HG02588 (cell line): ENCODE measurements at regions not wholly inside any gene's neighbourhood (a gene's known extent, or its start where the extent isn't known, plus 50 kb on each side); places are given as distances from the start of the nearest gene placed in this dataset.

Experiments used
- ATAC-seq: cut with Tn5 transposase; IDR thresholded peaks from one replicate; pipeline ENCODE4 v1.9.1; 2021; ENCODE audit warnings: mild to moderate bottlenecking, moderate library complexity; ENCODE audit not compliant: unreplicated experiment

DNA sequence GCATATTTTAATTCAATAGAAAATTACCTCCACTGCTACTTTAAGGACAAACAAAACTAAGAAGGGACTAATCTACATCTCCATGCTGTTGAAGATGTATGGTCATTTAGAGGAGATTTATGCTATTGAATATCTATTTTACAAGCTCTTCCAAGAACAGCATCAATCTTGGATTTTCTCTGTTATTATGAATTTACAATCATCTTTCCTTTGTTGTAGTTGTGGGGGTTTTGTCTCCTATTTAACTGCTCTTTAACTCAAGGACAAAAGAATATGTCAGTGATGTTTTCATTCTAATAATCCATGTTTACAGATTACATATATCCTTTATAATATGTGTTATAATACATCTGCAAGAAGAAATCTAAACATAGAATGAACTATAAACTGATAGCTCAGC is 907.8 kb downstream of the ROBO2 start:
- no peak for ATAC-seq

GRCh38 chr3:77967621-77968020 is 927.7 kb downstream of the ROBO2 start:
- ATAC-seq = no peak

- ATAC-seq = no peak
Observed at GRCh38 chr3:77976079-77976478, 936.2 kb downstream of the ROBO2 start.

GRCh38 chr3:78003090-78003489 is 963.2 kb downstream of the ROBO2 start:
- no peak for ATAC-seq

GRCh38 chr3:78004571-78004970 is 964.7 kb downstream of the ROBO2 start:
- ATAC-seq = no peak

GRCh38 chr3:78013653-78014052 is 973.8 kb downstream of the ROBO2 start:
- no peak for ATAC-seq

- no peak for ATAC-seq
Observed at GRCh38 chr3:78015856-78016255, 976.0 kb downstream of the ROBO2 start.

- ATAC-seq = no peak
Observed at GRCh38 chr3:78021710-78022109, 981.8 kb downstream of the ROBO2 start.

DNA sequence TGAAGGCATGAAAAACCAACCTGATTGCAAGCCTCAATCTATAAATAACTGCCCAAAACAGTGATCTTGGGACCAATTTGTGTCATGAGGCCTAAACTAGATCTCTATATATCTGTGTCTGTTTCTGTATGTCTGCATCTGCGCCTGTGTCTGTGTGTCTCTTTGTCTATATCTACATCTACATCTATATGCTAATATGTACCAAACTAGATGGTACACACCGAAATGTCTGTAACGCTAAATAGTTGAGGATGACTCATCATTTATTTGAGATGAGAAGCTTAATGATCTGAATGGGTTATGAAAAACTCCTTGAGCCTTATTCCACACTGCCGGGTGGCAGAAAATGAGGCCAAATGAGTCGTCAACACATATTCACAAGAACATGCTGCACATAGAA is 982.3 kb downstream of the ROBO2 start:
- ATAC-seq = no peak

- no peak for ATAC-seq
Observed at GRCh38 chr3:78023257-78023656, 983.4 kb downstream of the ROBO2 start.

DNA sequence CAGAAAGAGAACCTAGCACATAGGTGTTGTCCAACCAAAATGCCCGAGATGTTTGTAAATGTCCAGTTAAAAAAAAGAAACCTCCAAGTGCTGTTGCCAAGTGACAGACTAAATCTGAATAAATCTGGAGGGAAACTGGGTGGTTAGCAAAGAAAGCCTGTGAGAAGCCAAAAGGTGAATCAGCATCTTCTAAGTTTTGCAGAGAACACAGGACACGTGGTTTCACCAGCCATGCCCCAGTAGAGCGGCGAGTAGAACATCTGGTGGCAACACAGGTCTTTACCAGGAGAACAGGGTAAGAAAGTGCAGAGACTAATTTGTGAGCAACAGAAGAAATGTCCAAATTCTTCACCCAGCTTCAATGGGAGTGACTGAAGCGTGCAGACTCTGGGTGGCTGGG is 986.0 kb downstream of the ROBO2 start:
- ATAC-seq = no peak

- ATAC-seq = no peak
Observed at GRCh38 chr3:78026318-78026828, 986.5 kb downstream of the ROBO2 start.

- ATAC-seq = no peak
Observed at GRCh38 chr3:78029775-78030174, 989.9 kb downstream of the ROBO2 start.

GRCh38 chr3:78035131-78035641 is 995.3 kb downstream of the ROBO2 start:
- ATAC-seq = no peak

- no peak for ATAC-seq
Observed at GRCh38 chr3:78041486-78041885, 1001.6 kb downstream of the ROBO2 start.

GRCh38 chr3:78046566-78046965 is 1006.7 kb downstream of the ROBO2 start:
- no peak for ATAC-seq

GRCh38 chr3:78048698-78049097 is 1008.8 kb downstream of the ROBO2 start:
- no peak for ATAC-seq

GRCh38 chr3:78049521-78049920 is 1009.6 kb downstream of the ROBO2 start:
- ATAC-seq = no peak

DNA sequence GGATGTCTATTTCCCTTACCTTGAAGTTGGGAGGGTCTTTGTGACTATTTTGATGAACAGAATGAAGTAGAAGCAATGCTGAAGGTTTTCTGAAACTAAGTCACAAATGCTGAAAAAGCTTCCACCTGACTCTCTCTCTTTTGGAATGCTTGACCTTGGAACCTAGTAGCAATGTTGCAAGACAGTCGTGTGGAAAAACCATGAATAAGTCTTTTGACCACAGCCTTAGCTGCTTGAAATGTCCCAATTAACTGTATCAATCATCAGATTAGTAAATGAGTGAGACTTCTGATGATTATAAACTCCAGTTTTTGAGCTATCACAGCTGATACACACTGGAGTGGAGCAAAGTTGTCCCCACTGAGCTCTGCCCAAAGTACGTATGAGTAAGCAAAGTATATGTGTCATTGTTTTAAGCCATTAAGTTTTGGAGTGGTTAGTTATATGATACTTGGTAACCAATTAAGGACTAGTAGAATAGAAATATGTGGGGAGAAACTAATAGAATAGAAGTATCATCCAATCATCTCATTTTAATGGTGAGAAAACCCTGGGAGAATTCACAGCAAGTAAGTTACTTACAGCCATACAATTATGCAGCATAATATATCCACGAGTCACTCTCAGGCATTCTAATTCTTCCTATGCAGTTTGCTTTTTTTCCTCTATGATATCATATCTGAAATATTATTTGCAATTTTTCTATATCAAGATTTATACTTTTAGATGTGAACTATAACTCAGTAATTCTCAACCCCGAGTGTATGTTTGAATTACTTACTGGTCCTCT is 1010.6 kb downstream of the ROBO2 start:
- ATAC-seq = no peak

GRCh38 chr3:78052746-78053145 is 1012.8 kb downstream of the ROBO2 start:
- ATAC-seq = no peak

- no peak for ATAC-seq
Observed at GRCh38 chr3:78066287-78066686, 1026.4 kb downstream of the ROBO2 start.

- no peak for ATAC-seq
Observed at GRCh38 chr3:78070188-78070587, 1030.3 kb downstream of the ROBO2 start.

DNA sequence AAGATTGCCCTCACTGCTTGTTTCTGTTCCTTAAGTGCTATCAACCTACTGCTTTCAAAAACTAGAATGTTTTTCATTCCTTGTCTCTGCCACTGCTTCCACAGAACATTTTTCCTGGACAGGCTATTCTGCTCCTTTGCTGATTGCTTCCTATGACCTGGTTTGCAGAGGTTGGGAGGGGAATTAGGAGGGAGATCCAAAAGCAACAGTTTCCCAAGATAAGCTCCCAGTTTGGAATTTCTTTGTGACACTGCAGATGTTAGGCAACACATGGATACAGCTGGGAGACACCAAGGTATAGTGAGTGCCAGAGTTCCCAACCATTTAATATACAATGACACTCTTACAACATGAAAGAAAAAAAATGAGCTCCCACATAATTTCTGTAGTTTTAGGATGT is 1036.5 kb downstream of the ROBO2 start:
- no peak for ATAC-seq
